ENCODE measurements at regions not wholly inside any gene's neighbourhood (a gene's known extent, or its start where the extent isn't known, plus 50 kb on each side); places are given as distances from the start of the nearest gene placed in this dataset.
A peak's percentile ranks its signal among the peaks of the same experiment; 100 is the strongest.

- no peak for DNase-seq (ENCODE audit: low read depth)
- TF ChIP-seq, protein P1, sequence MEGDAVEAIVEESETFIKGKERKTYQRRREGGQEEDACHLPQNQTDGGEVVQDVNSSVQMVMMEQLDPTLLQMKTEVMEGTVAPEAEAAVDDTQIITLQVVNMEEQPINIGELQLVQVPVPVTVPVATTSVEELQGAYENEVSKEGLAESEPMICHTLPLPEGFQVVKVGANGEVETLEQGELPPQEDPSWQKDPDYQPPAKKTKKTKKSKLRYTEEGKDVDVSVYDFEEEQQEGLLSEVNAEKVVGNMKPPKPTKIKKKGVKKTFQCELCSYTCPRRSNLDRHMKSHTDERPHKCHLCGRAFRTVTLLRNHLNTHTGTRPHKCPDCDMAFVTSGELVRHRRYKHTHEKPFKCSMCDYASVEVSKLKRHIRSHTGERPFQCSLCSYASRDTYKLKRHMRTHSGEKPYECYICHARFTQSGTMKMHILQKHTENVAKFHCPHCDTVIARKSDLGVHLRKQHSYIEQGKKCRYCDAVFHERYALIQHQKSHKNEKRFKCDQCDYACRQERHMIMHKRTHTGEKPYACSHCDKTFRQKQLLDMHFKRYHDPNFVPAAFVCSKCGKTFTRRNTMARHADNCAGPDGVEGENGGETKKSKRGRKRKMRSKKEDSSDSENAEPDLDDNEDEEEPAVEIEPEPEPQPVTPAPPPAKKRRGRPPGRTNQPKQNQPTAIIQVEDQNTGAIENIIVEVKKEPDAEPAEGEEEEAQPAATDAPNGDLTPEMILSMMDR (conservative IDR thresholded peaks at IDR 0.05; ENCODE audit: low read depth, low read length), result no peak
- H3K4me3 ChIP-seq (ENCODE audit: low read depth, low read length), result no peak overlapping the region
Measured at GRCh38 chr19:28913626-28914025, 299.3 kb downstream of the UQCRFS1 start.

GRCh38 chr19:28908941-28909340 lies 304.0 kb downstream of the UQCRFS1 start:
- TF ChIP-seq, protein P1 (conservative IDR thresholded peaks at IDR 0.05; ENCODE audit: low read depth, low read length), result no peak
- no peak for DNase-seq (ENCODE audit: low read depth)

GRCh38 chr19:28907534-28907933 lies 305.4 kb downstream of the UQCRFS1 start:
- no peak overlapping the region for H3K4me3 ChIP-seq (ENCODE audit: low read depth, low read length)
- DNase-seq (ENCODE audit: low read depth), result no peak
- TF ChIP-seq, protein P1 (conservative IDR thresholded peaks at IDR 0.05; ENCODE audit: low read depth, low read length), result no peak

More at GRCh38 chr19:28908941-28909340, 304.0 kb downstream of the UQCRFS1 start:
- no peak overlapping the region for H3K4me3 ChIP-seq (ENCODE audit: low read depth, low read length)

- DNase-seq (ENCODE audit: low read depth), result peak; percentile 10
- H3K4me3 ChIP-seq (ENCODE audit: low read depth, low read length), result no peak overlapping the region
- TF ChIP-seq, protein P1 (conservative IDR thresholded peaks at IDR 0.05; ENCODE audit: low read depth, low read length), result no peak
Measured at GRCh38 chr19:28905996-28906395, 307.0 kb downstream of the UQCRFS1 start.

DNA sequence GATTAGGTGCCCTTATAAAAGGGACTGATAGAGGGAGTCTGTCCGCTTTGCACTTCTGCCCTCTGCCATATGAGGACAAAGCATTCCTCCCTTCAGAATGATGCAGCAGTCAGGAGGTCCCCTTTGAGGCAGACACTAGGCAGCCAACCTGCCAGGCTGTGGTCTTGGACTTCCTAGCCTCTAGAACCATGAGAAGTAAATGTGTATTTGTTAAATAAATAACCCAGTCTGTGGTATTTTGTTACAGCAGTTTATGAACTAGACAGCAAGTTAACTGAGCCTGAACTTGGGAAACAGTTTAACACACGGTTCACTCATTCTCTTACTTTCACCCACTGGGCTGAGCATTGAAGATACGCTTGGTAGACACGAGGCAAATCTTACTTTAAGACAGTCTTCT lies 313.2 kb downstream of the UQCRFS1 start:
- TF ChIP-seq, protein P1 (conservative IDR thresholded peaks at IDR 0.05; ENCODE audit: low read depth, low read length), result no peak
- H3K4me3 ChIP-seq (ENCODE audit: low read depth, low read length), result no peak overlapping the region
- no peak for DNase-seq (ENCODE audit: low read depth)

DNA sequence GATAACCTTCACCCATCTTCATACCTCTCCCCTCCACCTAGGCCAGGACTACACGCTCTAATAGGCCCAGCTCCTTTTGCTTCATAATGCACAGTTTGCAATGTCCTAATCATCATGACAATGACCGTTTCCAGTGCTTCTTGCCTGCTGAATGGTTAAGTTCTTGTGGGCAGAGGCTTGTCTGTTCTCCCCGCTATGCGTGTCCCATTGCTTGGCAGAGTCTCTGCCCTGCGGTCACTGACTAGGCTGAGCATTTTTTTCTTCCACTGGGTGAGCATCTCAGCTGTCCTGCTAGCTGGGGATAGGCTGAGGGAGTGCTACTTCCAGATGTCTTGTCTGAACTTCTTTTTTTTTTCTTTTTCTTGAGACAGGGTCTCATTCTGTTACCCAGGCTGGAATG lies 314.7 kb downstream of the UQCRFS1 start:
- no peak overlapping the region for H3K4me3 ChIP-seq (ENCODE audit: low read depth, low read length)
- DNase-seq (ENCODE audit: low read depth), result no peak
- TF ChIP-seq, protein P1 (conservative IDR thresholded peaks at IDR 0.05; ENCODE audit: low read depth, low read length), result no peak

DNA sequence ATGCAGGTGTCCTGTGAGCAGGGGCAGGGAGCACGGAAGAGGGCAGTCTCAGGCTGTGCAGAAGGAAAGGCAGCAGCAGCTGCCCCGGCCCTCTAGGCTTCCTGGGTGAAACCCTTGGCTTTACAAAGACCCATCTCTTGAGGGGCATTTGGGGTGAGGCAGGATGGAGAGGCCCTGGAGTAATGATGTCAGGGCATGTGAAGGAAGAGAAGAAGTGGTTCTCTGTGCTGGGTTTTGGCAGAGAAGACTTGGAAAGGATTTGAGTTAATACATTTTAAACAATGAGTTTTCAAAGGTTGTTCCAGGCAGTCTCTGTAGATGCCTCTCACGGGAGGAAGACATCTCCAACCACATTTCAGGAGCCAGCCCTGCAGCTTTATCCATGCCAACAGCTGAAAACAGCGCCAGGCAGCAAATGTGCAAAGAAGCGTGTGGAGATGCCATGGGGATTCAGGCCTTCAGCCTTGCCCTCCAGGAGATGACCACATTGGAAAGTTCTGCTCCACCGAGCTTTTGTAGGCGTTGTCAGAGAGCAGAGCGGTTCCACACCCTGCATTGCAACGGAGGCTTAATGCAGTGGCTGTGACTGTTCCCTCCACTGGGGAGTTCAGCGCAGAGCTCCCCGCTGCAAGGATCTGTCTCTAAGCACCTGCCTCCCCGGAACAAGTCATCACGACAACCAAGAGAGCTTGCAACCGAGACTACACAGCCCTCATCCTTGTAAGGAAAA lies 322.8 kb downstream of the UQCRFS1 start:
- no peak overlapping the region for H3K4me3 ChIP-seq (ENCODE audit: low read depth, low read length)
- DNase-seq (ENCODE audit: low read depth), result no peak
- TF ChIP-seq, protein P1 (conservative IDR thresholded peaks at IDR 0.05; ENCODE audit: low read depth, low read length), result no peak

Measured in choroid plexus epithelial cell (primary cell).